GM10266 (cell line): ENCODE measurements at regions not wholly inside any gene's neighbourhood (a gene's known extent, or its start where the extent isn't known, plus 50 kb on each side); places are given as distances from the start of the nearest gene placed in this dataset.

ENCODE experiments used
- DNase-seq: peaks from one replicate; pipeline ENCODE4 v3.0.0; 2012; ENCODE audit errors: extremely low spot score
- CTCF ChIP-seq: IDR thresholded peaks from 2 replicates; pipeline ENCODE4 v1.5.1; 2012; ENCODE audit warnings: mild to moderate bottlenecking, low read depth; ENCODE audit not compliant: control insufficient read depth, insufficient read depth; ENCODE audit errors: missing control alignments

GRCh38 chr2:120607506-120607905 lies 128.2 kb upstream of the GLI2 start:
- DNase-seq: no peak
- no peak for TF ChIP-seq CTCF

GRCh38 chr2:120607996-120608395 lies 127.7 kb upstream of the GLI2 start:
- TF ChIP-seq CTCF: no peak

GRCh38 chr2:120609826-120610395 lies 125.8 kb upstream of the GLI2 start:
- no peak for DNase-seq
- no peak for TF ChIP-seq CTCF

More at GRCh38 chr2:120607996-120608395, 127.7 kb upstream of the GLI2 start:
- no peak for DNase-seq

GRCh38 chr2:120611016-120611415 lies 124.7 kb upstream of the GLI2 start:
- DNase-seq: no peak
- no peak for TF ChIP-seq CTCF

- TF ChIP-seq CTCF: no peak
- no peak for DNase-seq
These were observed 123.7 kb upstream of the GLI2 start for GRCh38 chr2:120611961-120612360.

- no peak for TF ChIP-seq CTCF
- no peak for DNase-seq
These were observed 123.2 kb upstream of the GLI2 start for GRCh38 chr2:120612471-120612870.

GRCh38 chr2:120612931-120613330 lies 122.7 kb upstream of the GLI2 start:
- DNase-seq: no peak
- no peak for TF ChIP-seq CTCF
